ENCODE measurements at regions not wholly inside any gene's neighbourhood (a gene's known extent, or its start where the extent isn't known, plus 50 kb on each side); places are given as distances from the start of the nearest gene placed in this dataset.

DNA sequence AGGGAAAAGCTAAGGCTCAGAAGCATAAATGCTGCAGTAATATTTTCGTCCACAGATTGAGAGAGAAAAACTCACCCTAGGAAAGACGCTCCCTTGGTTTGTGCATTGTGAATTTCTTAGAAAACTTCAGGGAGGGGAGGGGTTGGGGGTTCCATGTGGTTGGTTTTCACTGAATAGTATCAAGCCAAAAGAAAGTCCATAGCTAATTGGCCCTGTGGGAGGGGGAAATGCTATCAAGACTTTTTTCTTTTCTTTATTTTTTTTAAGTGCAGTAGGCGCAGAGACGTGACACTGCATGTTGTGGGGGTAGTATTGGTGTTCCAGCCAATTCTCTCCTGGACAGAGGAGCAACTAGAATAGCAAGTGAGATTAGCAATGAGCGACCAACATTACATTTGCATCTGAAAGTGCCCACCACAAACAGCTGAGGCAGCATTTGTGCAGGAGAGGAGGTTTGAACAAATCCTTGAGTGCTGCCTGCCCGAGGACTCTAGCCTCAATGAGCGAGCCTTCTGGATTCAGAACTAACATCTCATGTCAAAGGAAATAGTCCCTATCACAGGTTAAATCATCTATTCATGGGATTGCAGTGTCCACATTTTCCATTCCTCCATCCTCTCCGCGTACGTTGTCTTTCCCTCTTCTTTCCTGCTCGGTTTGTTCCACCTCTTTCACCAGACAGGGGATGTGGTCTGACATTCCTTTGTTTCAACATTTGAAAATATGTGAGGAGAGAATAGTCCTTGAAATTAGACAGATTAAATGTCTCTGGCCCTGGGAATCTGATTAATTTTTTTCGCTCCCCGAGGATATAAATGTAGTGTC is 118.0 kb upstream of the MARK1 start:
- no TSS peak for BruUV-seq (replicated peaks)
- H3K27ac ChIP-seq (ENCODE audit: low read depth, low read length, poor library complexity, severe bottlenecking), result no peak overlapping the region
- no peaks in the 10 kb centered on the region for H3K9me2 ChIP-seq (ENCODE audit: insufficient read depth, low read length)
- no peaks in the 10 kb centered on the region for H3K36me3 ChIP-seq (ENCODE audit: insufficient read depth, low read length)
- no peak overlapping the region for H3K4me3 ChIP-seq (ENCODE audit: low read depth, low read length, poor library complexity, severe bottlenecking)
- ChIA-PET POLR2A (no interaction called here), CTCF (ENCODE audit: unreplicated experiment) (no interaction called here)
- H3K4me1 ChIP-seq (ENCODE audit: insufficient read depth, low read length, poor library complexity, severe bottlenecking), result no peaks in the 10 kb centered on the region
- H3K79me2 ChIP-seq (ENCODE audit: insufficient read depth, low read depth, low read length), result no peaks in the 10 kb centered on the region
- no peak for DNase-seq (ENCODE audit: low spot score)
- TF ChIP-seq EZH2phosphoT487 (IDR thresholded peaks at IDR 0.05; ENCODE audit: borderline replicate concordance, low read depth, low read length), result no peak
- TF ChIP-seq, protein P1, sequence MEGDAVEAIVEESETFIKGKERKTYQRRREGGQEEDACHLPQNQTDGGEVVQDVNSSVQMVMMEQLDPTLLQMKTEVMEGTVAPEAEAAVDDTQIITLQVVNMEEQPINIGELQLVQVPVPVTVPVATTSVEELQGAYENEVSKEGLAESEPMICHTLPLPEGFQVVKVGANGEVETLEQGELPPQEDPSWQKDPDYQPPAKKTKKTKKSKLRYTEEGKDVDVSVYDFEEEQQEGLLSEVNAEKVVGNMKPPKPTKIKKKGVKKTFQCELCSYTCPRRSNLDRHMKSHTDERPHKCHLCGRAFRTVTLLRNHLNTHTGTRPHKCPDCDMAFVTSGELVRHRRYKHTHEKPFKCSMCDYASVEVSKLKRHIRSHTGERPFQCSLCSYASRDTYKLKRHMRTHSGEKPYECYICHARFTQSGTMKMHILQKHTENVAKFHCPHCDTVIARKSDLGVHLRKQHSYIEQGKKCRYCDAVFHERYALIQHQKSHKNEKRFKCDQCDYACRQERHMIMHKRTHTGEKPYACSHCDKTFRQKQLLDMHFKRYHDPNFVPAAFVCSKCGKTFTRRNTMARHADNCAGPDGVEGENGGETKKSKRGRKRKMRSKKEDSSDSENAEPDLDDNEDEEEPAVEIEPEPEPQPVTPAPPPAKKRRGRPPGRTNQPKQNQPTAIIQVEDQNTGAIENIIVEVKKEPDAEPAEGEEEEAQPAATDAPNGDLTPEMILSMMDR (conservative IDR thresholded peaks at IDR 0.05; ENCODE audit: low read length), result no peak
- H4K20me1 ChIP-seq (ENCODE audit: insufficient read depth, low read length), result no peaks in the 10 kb centered on the region
- intact Hi-C loops (cut with micrococcal nuclease; ENCODE audit: unreplicated experiment), result no loop called here
- H3K9me3 ChIP-seq (ENCODE audit: low read length), result no peaks in the 10 kb centered on the region
- H3K4me2 ChIP-seq (ENCODE audit: low read length), result no peak overlapping the region
- no peak overlapping the region for H2AFZ ChIP-seq (ENCODE audit: low read length)

- POLR2A ChIA-PET, result interaction anchor here (0.7 kb wide), 1 partner anchor 1020 kb away, joined by 3 read pairs; no protein-coding TSS in a partner anchor
- DNase-seq (ENCODE audit: low spot score), result no peak
- H3K4me3 ChIP-seq (ENCODE audit: low read depth, low read length, poor library complexity, severe bottlenecking), result no peak overlapping the region
- TF ChIP-seq, protein P1 (conservative IDR thresholded peaks at IDR 0.05; ENCODE audit: low read length), result no peak
- no peak for TF ChIP-seq EZH2phosphoT487 (IDR thresholded peaks at IDR 0.05; ENCODE audit: borderline replicate concordance, low read depth, low read length)
- no peaks in the 10 kb centered on the region for H3K79me2 ChIP-seq (ENCODE audit: insufficient read depth, low read depth, low read length)
- H3K9me3 ChIP-seq (ENCODE audit: low read length), result no peaks in the 10 kb centered on the region
- BruUV-seq (replicated peaks), result no TSS peak
- H3K4me2 ChIP-seq (ENCODE audit: low read length), result no peak overlapping the region
- CTCF ChIA-PET (ENCODE audit: unreplicated experiment), result no interaction called here
- H3K9me2 ChIP-seq (ENCODE audit: insufficient read depth, low read length), result no peaks in the 10 kb centered on the region
- no peak overlapping the region for H2AFZ ChIP-seq (ENCODE audit: low read length)
- H3K4me1 ChIP-seq (ENCODE audit: insufficient read depth, low read length, poor library complexity, severe bottlenecking), result no peaks in the 10 kb centered on the region
- H3K27ac ChIP-seq (ENCODE audit: low read depth, low read length, poor library complexity, severe bottlenecking), result no peak overlapping the region
- H3K36me3 ChIP-seq (ENCODE audit: insufficient read depth, low read length), result no peaks in the 10 kb centered on the region
- intact Hi-C loops (cut with micrococcal nuclease; ENCODE audit: unreplicated experiment), result no loop called here
- H4K20me1 ChIP-seq (ENCODE audit: insufficient read depth, low read length), result no peaks in the 10 kb centered on the region
Observed at GRCh38 chr1:220407191-220407590, 120.7 kb upstream of the MARK1 start.

DNA sequence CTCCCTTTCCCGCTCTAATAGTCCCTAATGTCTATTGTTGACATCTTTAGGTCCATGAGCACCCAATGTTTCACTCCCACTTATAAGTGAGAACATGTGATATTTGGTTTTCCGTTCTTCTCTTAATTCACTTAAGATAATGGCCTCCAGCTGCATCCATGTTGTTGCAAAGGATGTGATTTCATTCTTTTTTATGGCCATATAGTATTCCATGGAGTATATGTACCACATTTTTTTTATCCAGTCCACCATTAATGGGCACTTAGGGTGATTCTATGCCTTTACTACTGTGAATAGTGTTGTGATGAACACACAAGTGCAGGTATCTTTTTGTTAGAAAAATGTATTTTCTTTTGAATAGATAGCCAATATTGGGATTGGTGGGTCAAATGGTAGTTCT is 126.0 kb upstream of the RAB3GAP2 start:
- H3K4me1 ChIP-seq (ENCODE audit: insufficient read depth, low read length, poor library complexity, severe bottlenecking), result no peaks in the 10 kb centered on the region
- no peaks in the 10 kb centered on the region for H3K9me3 ChIP-seq (ENCODE audit: low read length)
- no peak overlapping the region for H3K4me2 ChIP-seq (ENCODE audit: low read length)
- no peaks in the 10 kb centered on the region for H3K36me3 ChIP-seq (ENCODE audit: insufficient read depth, low read length)
- no peaks in the 10 kb centered on the region for H4K20me1 ChIP-seq (ENCODE audit: insufficient read depth, low read length)
- intact Hi-C loops (cut with micrococcal nuclease; ENCODE audit: unreplicated experiment), result no loop called here
- no peak for DNase-seq (ENCODE audit: low spot score)
- no peak overlapping the region for H3K4me3 ChIP-seq (ENCODE audit: low read depth, low read length, poor library complexity, severe bottlenecking)
- H3K9me2 ChIP-seq (ENCODE audit: insufficient read depth, low read length), result no peaks in the 10 kb centered on the region
- no peak overlapping the region for H2AFZ ChIP-seq (ENCODE audit: low read length)
- ChIA-PET CTCF (ENCODE audit: unreplicated experiment) (no interaction called here), POLR2A (no interaction called here)
- TF ChIP-seq, protein P1 (conservative IDR thresholded peaks at IDR 0.05; ENCODE audit: low read length), result no peak
- TF ChIP-seq EZH2phosphoT487 (IDR thresholded peaks at IDR 0.05; ENCODE audit: borderline replicate concordance, low read depth, low read length), result no peak
- no peak overlapping the region for H3K27ac ChIP-seq (ENCODE audit: low read depth, low read length, poor library complexity, severe bottlenecking)
- H3K79me2 ChIP-seq (ENCODE audit: insufficient read depth, low read depth, low read length), result no peaks in the 10 kb centered on the region
- BruUV-seq (replicated peaks), result no TSS peak

Data from OCI-LY7 (cell line).